KMS-11 (cell line): ENCODE measurements at regions not wholly inside any gene's neighbourhood (a gene's known extent, or its start where the extent isn't known, plus 50 kb on each side); places are given as distances from the start of the nearest gene placed in this dataset.

Experiments used
- H2AFZ ChIP-seq: fragments of 200-600 bp; sonication (generic); 2 replicates; pipeline ENCODE4 v1.6.1; 2016; ENCODE audit warnings: antibody characterized with exemption, mixed run types, low read depth
- H3K27ac ChIP-seq: fragments of 200-600 bp; sonication (generic); 2 replicates; pipeline ENCODE4 v1.6.1; 2016; ENCODE audit warnings: mild to moderate bottlenecking, mixed run types
- H3K27me3 ChIP-seq: fragments of 200-600 bp; sonication (generic); 2 replicates; pipeline ENCODE4 v1.6.1; 2017; ENCODE audit warnings: mild to moderate bottlenecking, low read depth, mixed run types, moderate library complexity; ENCODE audit not compliant: insufficient read depth
- H3K36me3 ChIP-seq: fragments of 200-600 bp; sonication (generic); 2 replicates; pipeline ENCODE4 v1.6.1; 2017; ENCODE audit warnings: mild to moderate bottlenecking, mixed run types; ENCODE audit not compliant: insufficient read depth
- H3K4me1 ChIP-seq: fragments of 200-600 bp; sonication (generic); 2 replicates; pipeline ENCODE4 v1.6.1; 2016; ENCODE audit warnings: mild to moderate bottlenecking, low read depth, mixed run types; ENCODE audit not compliant: poor library complexity, severe bottlenecking
- H3K4me2 ChIP-seq: fragments of 200-600 bp; sonication (generic); 2 replicates; pipeline ENCODE4 v1.7.0; 2016; ENCODE audit warnings: mild to moderate bottlenecking, mixed run types
- H3K4me3 ChIP-seq: fragments of 200-600 bp; sonication (generic); IDR thresholded peaks from 2 replicates; pipeline ENCODE4 v1.6.1; 2017; ENCODE audit warnings: low read depth, low read length, mixed read lengths; ENCODE audit not compliant: insufficient read depth
- H3K79me2 ChIP-seq: fragments of 200-600 bp; sonication (generic); 2 replicates; pipeline ENCODE4 v1.6.1; 2016; ENCODE audit warnings: low read depth, mixed run types; ENCODE audit not compliant: insufficient read depth
- H3K9ac ChIP-seq: fragments of 200-600 bp; sonication (generic); 2 replicates; pipeline ENCODE4 v1.6.1; 2016; ENCODE audit warnings: mild to moderate bottlenecking, mixed run types
- H4K20me1 ChIP-seq: fragments of 200-600 bp; sonication (generic); 2 replicates; pipeline ENCODE4 v1.6.1; 2016; ENCODE audit warnings: mild to moderate bottlenecking, mixed run types; ENCODE audit not compliant: insufficient read depth
- TF ChIP-seq, protein P1 (sequence below): fragments of 200-600 bp; sonication (generic); conservative IDR thresholded peaks from 2 replicates; pipeline ENCODE4 v1.6.1; 2017; ENCODE audit warnings: low read depth, mild to moderate bottlenecking, antibody characterized with exemption, low read length, moderate library complexity, mixed read lengths

DNA sequence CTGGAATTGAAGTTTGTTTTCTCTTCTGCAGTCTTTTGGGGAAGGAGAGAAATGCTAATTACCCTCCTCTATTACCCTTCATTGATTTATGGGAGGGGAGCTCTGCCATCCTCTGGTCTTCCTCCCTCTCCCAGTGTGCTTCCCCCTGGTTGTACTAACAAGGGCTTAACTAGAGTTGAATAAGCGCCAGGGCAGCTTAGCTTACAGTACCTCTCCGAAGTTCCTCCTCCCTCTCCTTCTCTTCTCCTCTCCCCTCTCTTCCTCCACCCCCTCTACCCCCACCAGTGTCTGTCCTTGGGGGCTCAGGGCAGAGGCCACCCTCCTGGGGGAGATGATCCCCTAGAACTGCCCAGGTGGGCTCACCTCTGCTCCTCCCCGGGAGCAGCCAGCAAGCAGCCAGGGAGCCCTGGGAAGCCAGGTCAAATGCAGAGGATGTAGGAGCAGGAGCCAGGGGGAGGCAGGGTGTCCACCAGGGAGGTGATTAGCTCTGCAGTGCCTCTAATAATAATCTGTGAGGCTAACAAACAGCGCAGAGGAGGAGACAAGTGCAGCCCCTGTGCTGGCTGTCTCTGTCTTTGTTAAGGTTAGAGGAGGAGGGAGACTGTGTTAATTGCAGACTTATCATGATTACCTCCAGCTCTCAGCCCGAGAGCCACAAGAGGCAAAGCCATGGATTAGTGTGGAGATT is 191.6 kb upstream of the CADM1 start:
- TF ChIP-seq, protein P1, sequence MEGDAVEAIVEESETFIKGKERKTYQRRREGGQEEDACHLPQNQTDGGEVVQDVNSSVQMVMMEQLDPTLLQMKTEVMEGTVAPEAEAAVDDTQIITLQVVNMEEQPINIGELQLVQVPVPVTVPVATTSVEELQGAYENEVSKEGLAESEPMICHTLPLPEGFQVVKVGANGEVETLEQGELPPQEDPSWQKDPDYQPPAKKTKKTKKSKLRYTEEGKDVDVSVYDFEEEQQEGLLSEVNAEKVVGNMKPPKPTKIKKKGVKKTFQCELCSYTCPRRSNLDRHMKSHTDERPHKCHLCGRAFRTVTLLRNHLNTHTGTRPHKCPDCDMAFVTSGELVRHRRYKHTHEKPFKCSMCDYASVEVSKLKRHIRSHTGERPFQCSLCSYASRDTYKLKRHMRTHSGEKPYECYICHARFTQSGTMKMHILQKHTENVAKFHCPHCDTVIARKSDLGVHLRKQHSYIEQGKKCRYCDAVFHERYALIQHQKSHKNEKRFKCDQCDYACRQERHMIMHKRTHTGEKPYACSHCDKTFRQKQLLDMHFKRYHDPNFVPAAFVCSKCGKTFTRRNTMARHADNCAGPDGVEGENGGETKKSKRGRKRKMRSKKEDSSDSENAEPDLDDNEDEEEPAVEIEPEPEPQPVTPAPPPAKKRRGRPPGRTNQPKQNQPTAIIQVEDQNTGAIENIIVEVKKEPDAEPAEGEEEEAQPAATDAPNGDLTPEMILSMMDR: no peak
- Histone ChIP-seq H3K4me1 (no peaks in the 10 kb centered on the region), H3K27me3 (no peaks in the 10 kb centered on the region), H3K27ac (no peak overlapping the region), H3K79me2 (no peaks in the 10 kb centered on the region), H3K4me3 (no peak overlapping the region), H3K9ac (no peak overlapping the region), H2AFZ (no peak overlapping the region), H3K4me2 (no peak overlapping the region), H3K36me3 (no peaks in the 10 kb centered on the region), H4K20me1 (no peaks in the 10 kb centered on the region)

GRCh38 chr11:115693002-115693401 is 188.8 kb upstream of the CADM1 start:
- Histone ChIP-seq H3K9ac (no peak overlapping the region), H3K4me3 (no peak overlapping the region), H3K27me3 (no peaks in the 10 kb centered on the region), H3K36me3 (no peaks in the 10 kb centered on the region), H3K4me1 (no peaks in the 10 kb centered on the region), H2AFZ (no peak overlapping the region), H3K79me2 (no peaks in the 10 kb centered on the region), H3K27ac (no peak overlapping the region), H3K4me2 (no peak overlapping the region), H4K20me1 (no peaks in the 10 kb centered on the region)
- TF ChIP-seq, protein P1: no peak

DNA sequence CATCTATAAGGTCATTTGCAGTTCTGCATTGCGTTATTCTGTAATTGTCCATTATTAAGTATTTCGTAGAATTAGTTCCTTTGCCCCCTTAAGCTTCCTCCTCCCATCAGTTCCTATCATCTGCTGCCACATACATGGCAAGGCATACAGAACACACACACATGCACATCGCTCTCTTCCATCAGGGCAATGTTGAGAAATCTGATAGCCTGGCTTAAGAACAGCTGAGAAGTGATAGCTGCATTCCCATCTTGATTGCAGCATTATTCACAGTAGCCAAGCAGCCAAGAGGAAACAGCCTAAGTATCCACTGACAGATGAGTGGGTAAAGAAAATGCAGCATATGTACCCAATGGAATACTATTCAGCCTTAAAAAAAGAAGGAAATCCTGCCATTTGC is 186.8 kb upstream of the CADM1 start:
- Histone ChIP-seq H3K9ac (no peak overlapping the region), H3K4me2 (no peak overlapping the region), H2AFZ (no peak overlapping the region), H3K36me3 (no peaks in the 10 kb centered on the region), H4K20me1 (no peaks in the 10 kb centered on the region), H3K4me3 (no peak overlapping the region), H3K79me2 (no peaks in the 10 kb centered on the region), H3K27ac (no peak overlapping the region), H3K4me1 (no peaks in the 10 kb centered on the region), H3K27me3 (no peaks in the 10 kb centered on the region)
- TF ChIP-seq, protein P1: no peak

DNA sequence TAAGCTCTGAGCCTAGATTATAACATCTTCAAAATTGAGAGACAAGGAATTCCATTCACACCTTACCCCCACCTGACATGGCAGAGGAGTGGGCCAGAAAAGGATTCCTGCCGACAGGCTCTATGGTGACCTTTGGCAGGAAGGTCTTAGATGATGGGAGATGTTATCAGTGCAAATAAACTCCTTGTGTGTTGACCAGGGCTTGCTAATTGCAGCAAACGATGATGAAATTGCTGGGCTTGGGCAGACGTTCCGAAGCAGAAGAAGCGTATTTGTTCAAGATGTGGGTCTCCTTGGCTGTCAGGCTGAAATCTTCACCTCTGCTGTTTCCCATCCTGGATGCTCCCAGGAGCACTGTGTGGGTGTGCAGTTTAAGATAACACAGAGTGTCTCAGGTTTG is 183.7 kb upstream of the CADM1 start:
- no peaks in the 10 kb centered on the region for H3K36me3 ChIP-seq
- no peaks in the 10 kb centered on the region for H4K20me1 ChIP-seq
- no peak overlapping the region for H3K27ac ChIP-seq
- no peak overlapping the region for H3K9ac ChIP-seq
- no peaks in the 10 kb centered on the region for H3K4me1 ChIP-seq
- no peak overlapping the region for H3K4me2 ChIP-seq
- TF ChIP-seq, protein P1: no peak
- no peaks in the 10 kb centered on the region for H3K27me3 ChIP-seq
- no peak overlapping the region for H2AFZ ChIP-seq
- H3K79me2 ChIP-seq: no peaks in the 10 kb centered on the region
- no peak overlapping the region for H3K4me3 ChIP-seq
